HCT116 (cell line): ENCODE measurements at regions not wholly inside any gene's neighbourhood (a gene's known extent, or its start where the extent isn't known, plus 50 kb on each side); places are given as distances from the start of the nearest gene placed in this dataset.

Experiments
- ATAC-seq: fragments of 200-7000 bp; cut with Tn5 transposase; 2 replicates; pipeline ENCODE4 v1.9.1; 2020; ENCODE audit warnings: mild to moderate bottlenecking, moderate library complexity
- BruUV-seq: library from RNA; stranded (reverse); fragments of 400-500 nt; replicated peaks from 2 replicates; lab custom pipeline; 2021; lab: Mats Ljungman, UMichigan
- CTCF ChIA-PET: fragments of 300-600 bp; sonication (Branson Sonifier 250); formaldehyde crosslinking; loops from one replicate; lab custom pipeline; 2021; ENCODE audit warnings: antibody characterized with exemption; lab: Charles Lee
- POLR2A ChIA-PET: fragments of 300-600, 350-600 bp; sonication (Branson Sonifier 250); formaldehyde crosslinking; loops from one replicate; lab custom pipeline; 2021; ENCODE audit warnings: antibody characterized with exemption; lab: Charles Lee
- RAD21 ChIA-PET, 2 experiments: fragments of 300-600 bp; sonication (Branson Sonifier 250); formaldehyde crosslinking; loops; one replicate each; lab custom pipeline; 2023; ENCODE audit warnings: low total read pairs in 2 of 2; ENCODE audit not compliant: uncharacterized antibody in 2 of 2, unreplicated experiment in 2 of 2, low non-redundant PET in 1 of 2; lab: Charles Lee
- DNase-seq: peaks from one replicate; pipeline ENCODE4 v3.0.0-alpha.2; 2010; ENCODE audit warnings: low read depth, low spot score
- H2AFZ ChIP-seq: fragments of 200-600 bp; shearing (Covaris generic), sonication (generic); 2 replicates; pipeline ENCODE4 v1.6.1; 2017; ENCODE audit warnings: low read depth, mixed run types, mixed read lengths, antibody characterized with exemption, low read length; ENCODE audit not compliant: poor library complexity, severe bottlenecking
- H3K27ac ChIP-seq: 2 replicates; pipeline ENCODE4 v1.5.1; 2012; ENCODE audit warnings: low read depth, low read length
- H3K27me3 ChIP-seq: fragments of 200-600 bp; sonication (generic); 2 replicates; pipeline ENCODE4 v1.6.1; 2016; ENCODE audit warnings: mixed run types, low read length, mixed read lengths; ENCODE audit not compliant: insufficient read depth
- H3K36me3 ChIP-seq, 2 experiments: fragments of 200-500 bp in 1 of 2; fragments of 200-600 bp in 1 of 2; sonication (Bioruptor generic) in 1 of 2; sonication (generic) in 1 of 2; 2 replicates each; pipeline versions ENCODE4 v1.5.1 to v1.6.1; 2014 to 2016; ENCODE audit warnings: low read length in 2 of 2, inconsistent platforms in 1 of 2, mixed read lengths in 1 of 2, mixed run types in 1 of 2; ENCODE audit not compliant: insufficient read depth in 2 of 2, control insufficient read depth in 1 of 2
- H3K4me1 ChIP-seq, 2 experiments: fragments of 200-600 bp in 1 of 2; sonication (generic) in 1 of 2; 2 replicates each; pipeline versions ENCODE4 v1.5.1 to v1.6.1; 2012 to 2017; ENCODE audit warnings: low read length in 2 of 2, inconsistent platforms in 1 of 2, mild to moderate bottlenecking in 1 of 2, mixed read lengths in 1 of 2, mixed run types in 1 of 2, moderate library complexity in 1 of 2; ENCODE audit not compliant: insufficient read depth in 2 of 2, control insufficient read depth in 1 of 2
- H3K4me2 ChIP-seq: fragments of 200-600 bp; sonication (generic); 2 replicates; pipeline ENCODE4 v1.6.1; 2017; ENCODE audit warnings: mixed run types, low read length, mixed read lengths
- H3K4me3 ChIP-seq, 2 experiments: fragments of 200-600 bp in 1 of 2; sonication (generic) in 1 of 2; replicated peaks in 1 of 2; 2 replicates each; pipeline ENCODE4 v1.5.1; 2011 to 2016; ENCODE audit warnings: low read length in 2 of 2, control low read depth in 1 of 2, low read depth in 1 of 2, mild to moderate bottlenecking in 1 of 2, mixed read lengths in 1 of 2, mixed run types in 1 of 2
- H3K79me2 ChIP-seq: fragments of 200-600 bp; sonication (generic); 2 replicates; pipeline ENCODE4 v1.6.1; 2017; ENCODE audit warnings: mild to moderate bottlenecking, mixed run types, low read length, moderate library complexity, mixed read lengths; ENCODE audit not compliant: insufficient read depth
- H3K9ac ChIP-seq: fragments of 200-600 bp; sonication (generic); 2 replicates; pipeline ENCODE4 v1.6.1; 2016; ENCODE audit warnings: low read length, mixed read lengths
- H3K9me2 ChIP-seq: fragments of 200-600 bp; sonication (generic), shearing (Covaris generic); 2 replicates; pipeline ENCODE4 v1.6.1; 2017; ENCODE audit warnings: mixed run types, mild to moderate bottlenecking, moderate library complexity; ENCODE audit not compliant: insufficient read depth
- H3K9me3 ChIP-seq, 2 experiments: fragments of 200-500 bp in 1 of 2; fragments of 200-600 bp in 1 of 2; sonication (Bioruptor generic) in 1 of 2; sonication (generic) in 1 of 2; 2 replicates each; pipeline ENCODE4 v1.6.1; 2014 to 2017; ENCODE audit warnings: low read length in 2 of 2, mixed read lengths in 2 of 2, inconsistent platforms in 1 of 2, low read depth in 1 of 2, mild to moderate bottlenecking in 1 of 2, mixed run types in 1 of 2, moderate library complexity in 1 of 2; ENCODE audit not compliant: control insufficient read depth in 1 of 2, insufficient read depth in 1 of 2
- H4K20me1 ChIP-seq: fragments of 200-600 bp; sonication (generic), shearing (Covaris generic); 2 replicates; pipeline ENCODE4 v1.6.1; 2017; ENCODE audit warnings: mixed run types, mild to moderate bottlenecking, moderate library complexity; ENCODE audit not compliant: insufficient read depth
- CEBPB ChIP-seq: IDR thresholded peaks from 2 replicates; pipeline ENCODE4 v1.6.1; 2012; ENCODE audit warnings: low read depth
- CTCF ChIP-seq, 3 experiments: fragments of 200-600 bp in 1 of 3; sonication (generic) in 1 of 3; IDR thresholded peaks in 2 of 3; conservative IDR thresholded peaks in 1 of 3; 2 replicates each; pipeline ENCODE4 v1.5.1; 2012 to 2017; ENCODE audit warnings: low read depth in 2 of 3, low read length in 2 of 3, antibody characterized with exemption in 1 of 3, borderline replicate concordance in 1 of 3, control low read depth in 1 of 3, mild to moderate bottlenecking in 1 of 3, mixed read lengths in 1 of 3, mixed run types in 1 of 3, moderate library complexity in 1 of 3; ENCODE audit not compliant: insufficient read depth in 1 of 3
- EGR1 ChIP-seq: IDR thresholded peaks from 2 replicates; pipeline ENCODE4 v1.6.1; 2012; ENCODE audit warnings: low read depth
- EZH2phosphoT487 ChIP-seq: fragments of 200-600 bp; IDR thresholded peaks from 2 replicates; pipeline ENCODE4 v1.6.1; 2018; ENCODE audit warnings: antibody characterized with exemption, borderline replicate concordance
- FOSL1 ChIP-seq: IDR thresholded peaks from 2 replicates; pipeline ENCODE4 v1.6.1; 2012; ENCODE audit warnings: low read depth
- JUND ChIP-seq: IDR thresholded peaks from 2 replicates; pipeline ENCODE4 v1.6.1; 2012
- POLR2AphosphoS5 ChIP-seq: IDR thresholded peaks from 2 replicates; pipeline ENCODE4 v1.6.1; 2011; ENCODE audit warnings: mild to moderate bottlenecking, low read depth, low read length, moderate library complexity
- RAD21 ChIP-seq: IDR thresholded peaks from 2 replicates; pipeline ENCODE4 v1.6.1; 2012; ENCODE audit warnings: low read depth, mild to moderate bottlenecking
- REST ChIP-seq: IDR thresholded peaks from 2 replicates; pipeline ENCODE4 v1.6.1; 2012; ENCODE audit warnings: low read depth
- SIN3A ChIP-seq: IDR thresholded peaks from 2 replicates; pipeline ENCODE4 v1.6.1; 2012; ENCODE audit warnings: low read depth
- SP1 ChIP-seq: IDR thresholded peaks from 2 replicates; pipeline ENCODE4 v1.6.1; 2012; ENCODE audit warnings: low read depth
- TCF7L2 ChIP-seq: IDR thresholded peaks from 2 replicates; pipeline ENCODE4 v1.7.0; 2011; ENCODE audit warnings: borderline replicate concordance, inconsistent platforms; ENCODE audit not compliant: insufficient read depth, insufficient read length; ENCODE audit errors: extremely low read depth
- ZFX ChIP-seq: fragments of 450-650 bp; IDR thresholded peaks from 2 replicates; pipeline ENCODE4 v1.6.1; 2017
- ZNF274 ChIP-seq: fragments of 200-500 bp; sonication (Bioruptor generic); IDR thresholded peaks from 2 replicates; pipeline ENCODE4 v1.6.1; 2014; ENCODE audit warnings: mild to moderate bottlenecking, low read depth, low read length, inconsistent platforms
- intact Hi-C: fragments of 100-400 bp; cut with micrococcal nuclease; formaldehyde crosslinking; loops from 2 replicates; pipeline ENCODE4 v1.10.0; 2022
- TF ChIP-seq, protein P1 (sequence below): IDR thresholded peaks from 2 replicates; pipeline ENCODE4 v1.6.1; 2012
- TF ChIP-seq, protein P2 (sequence below): IDR thresholded peaks from 2 replicates; pipeline ENCODE4 v1.6.1; 2012

GRCh38 chr1:168926236-168926635 is 180.3 kb upstream of the ATP1B1 start:
- ATAC-seq: no peak
- H3K9me3 ChIP-seq: no peaks in the 10 kb centered on the region
- no peaks in the 10 kb centered on the region for H3K27me3 ChIP-seq
- no peak overlapping the region for H3K4me3 ChIP-seq
- H4K20me1 ChIP-seq: no peaks in the 10 kb centered on the region
- H3K36me3 ChIP-seq: no peaks in the 10 kb centered on the region
- H2AFZ ChIP-seq: no peak overlapping the region
- H3K27ac ChIP-seq: no peak overlapping the region
- ChIA-PET CTCF (no interaction called here), POLR2A (no interaction called here), RAD21 (no interaction called here)
- no peak overlapping the region for H3K9ac ChIP-seq
- no peaks in the 10 kb centered on the region for H3K4me1 ChIP-seq
- no peak overlapping the region for H3K4me2 ChIP-seq
- H3K79me2 ChIP-seq: no peaks in the 10 kb centered on the region
- H3K9me2 ChIP-seq: no peaks in the 10 kb centered on the region
- intact Hi-C loops: no loop called here
- TF ChIP-seq SP1 (no peak), RAD21 (no peak), JUND (no peak), CTCF (IDR thresholded peaks at IDR 0.05 in 2 of 3, conservative IDR thresholded peaks at IDR 0.05 in 1 of 3; ENCODE audit: borderline replicate concordance in 1 of 3, insufficient read depth in 1 of 3, low read depth in 2 of 3, low read length in 2 of 3) (no peak), ZFX (no peak), SIN3A (no peak), EGR1 (no peak), CEBPB (no peak), POLR2AphosphoS5 (no peak), EZH2phosphoT487 (no peak), TCF7L2 (no peak), ZNF274 (no peak), FOSL1 (no peak), REST (no peak)
- TF ChIP-seq, protein P1, sequence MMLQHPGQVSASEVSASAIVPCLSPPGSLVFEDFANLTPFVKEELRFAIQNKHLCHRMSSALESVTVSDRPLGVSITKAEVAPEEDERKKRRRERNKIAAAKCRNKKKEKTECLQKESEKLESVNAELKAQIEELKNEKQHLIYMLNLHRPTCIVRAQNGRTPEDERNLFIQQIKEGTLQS: no peak
- TF ChIP-seq, protein P2, sequence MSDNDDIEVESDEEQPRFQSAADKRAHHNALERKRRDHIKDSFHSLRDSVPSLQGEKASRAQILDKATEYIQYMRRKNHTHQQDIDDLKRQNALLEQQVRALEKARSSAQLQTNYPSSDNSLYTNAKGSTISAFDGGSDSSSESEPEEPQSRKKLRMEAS: no peak
- BruUV-seq: no TSS peak
- DNase-seq: no peak
